Osteocyte (in vitro differentiated cells): ENCODE measurements at regions not wholly inside any gene's neighbourhood (a gene's known extent, or its start where the extent isn't known, plus 50 kb on each side); places are given as distances from the start of the nearest gene placed in this dataset.

Source experiments
- DNase-seq: peaks from one replicate; pipeline ENCODE4 v3.0.0; 2021; ENCODE audit warnings: mixed read lengths; ENCODE audit not compliant: unreplicated experiment; ENCODE audit errors: extremely low spot score
- H3K27ac Mint-ChIP-seq: one replicate; pipeline ENCODE4 v1.8.0; 2021; ENCODE audit warnings: mild to moderate bottlenecking, mixed read lengths; ENCODE audit not compliant: unreplicated experiment
- H3K27me3 Mint-ChIP-seq: one replicate; pipeline ENCODE4 v1.8.0; 2021; ENCODE audit warnings: mixed read lengths; ENCODE audit not compliant: unreplicated experiment
- H3K36me3 Mint-ChIP-seq: one replicate; pipeline ENCODE4 v1.8.0; 2021; ENCODE audit warnings: mixed read lengths; ENCODE audit not compliant: unreplicated experiment
- H3K4me1 Mint-ChIP-seq: one replicate; pipeline ENCODE4 v1.8.0; 2021; ENCODE audit warnings: mixed read lengths; ENCODE audit not compliant: unreplicated experiment
- H3K4me3 Mint-ChIP-seq: one replicate; pipeline ENCODE4 v1.8.0; 2021; ENCODE audit warnings: mild to moderate bottlenecking, moderate library complexity, mixed read lengths; ENCODE audit not compliant: unreplicated experiment
- H3K9me3 Mint-ChIP-seq: one replicate; pipeline ENCODE4 v1.8.0; 2021; ENCODE audit warnings: mixed read lengths; ENCODE audit not compliant: unreplicated experiment
- CTCF ChIP-seq: fragments of 200-600 bp; sonication (generic); IDR thresholded peaks from 2 replicates; pipeline ENCODE4 v1.5.0; 2021; ENCODE audit warnings: antibody characterized with exemption, mild to moderate bottlenecking, moderate library complexity

DNA sequence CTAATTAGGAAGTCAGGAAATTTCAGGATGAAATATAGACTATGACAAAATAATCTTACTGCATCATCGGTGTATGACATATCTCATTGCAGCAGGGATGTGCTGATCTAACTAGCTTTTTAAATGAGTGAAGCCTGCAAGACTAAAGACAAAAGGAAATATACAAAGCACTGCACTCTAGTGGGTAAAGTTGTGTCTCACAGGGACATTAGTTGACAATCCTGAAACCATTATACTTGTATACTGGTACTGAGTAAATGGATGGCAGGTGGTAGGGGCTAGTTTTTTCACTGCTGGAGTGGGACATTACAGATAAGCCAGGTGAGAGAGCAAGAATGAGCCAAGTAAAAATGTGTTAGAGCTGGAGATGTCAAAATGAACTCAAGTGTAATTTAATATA lies 317.5 kb upstream of the RAB6C start:
- peaks cover 16% of the 10 kb centered on the region for H3K9me3 Mint-ChIP-seq

DNA sequence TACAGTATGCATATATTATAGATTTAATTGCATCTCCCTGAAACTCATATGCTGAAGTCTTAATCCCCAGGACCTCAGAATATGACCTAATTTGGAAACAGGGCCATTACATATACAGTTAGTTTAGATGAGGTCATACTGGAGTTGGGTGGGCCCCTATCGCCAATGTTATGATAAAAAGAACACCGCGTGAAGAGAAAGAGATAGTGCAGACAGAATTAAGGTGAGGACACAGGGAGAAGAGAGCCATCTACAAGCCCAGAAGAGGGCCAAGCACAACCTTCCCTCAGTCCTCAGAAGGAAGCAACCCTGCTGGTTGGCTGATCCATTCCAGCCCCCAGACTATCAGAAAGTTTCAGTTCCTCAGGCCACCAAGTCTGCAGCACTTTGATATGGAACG lies 311.9 kb upstream of the RAB6C start:
- Mint-ChIP-seq H3K36me3 (no peaks in the 10 kb centered on the region), H3K4me3 (no peak overlapping the region), H3K4me1 (no peaks in the 10 kb centered on the region), H3K27me3 (no peaks in the 10 kb centered on the region), H3K27ac (no peak overlapping the region), H3K9me3 (peaks cover 24% of the 10 kb centered on the region)
- TF ChIP-seq CTCF: no peak
- DNase-seq: no peak

More for the DNA sequence above, 317.5 kb upstream of the RAB6C start:
- Mint-ChIP-seq H3K36me3 (no peaks in the 10 kb centered on the region), H3K27ac (no peak overlapping the region), H3K4me3 (no peak overlapping the region), H3K4me1 (no peaks in the 10 kb centered on the region), H3K27me3 (no peaks in the 10 kb centered on the region)
- no peak for DNase-seq
- no peak for TF ChIP-seq CTCF

DNA sequence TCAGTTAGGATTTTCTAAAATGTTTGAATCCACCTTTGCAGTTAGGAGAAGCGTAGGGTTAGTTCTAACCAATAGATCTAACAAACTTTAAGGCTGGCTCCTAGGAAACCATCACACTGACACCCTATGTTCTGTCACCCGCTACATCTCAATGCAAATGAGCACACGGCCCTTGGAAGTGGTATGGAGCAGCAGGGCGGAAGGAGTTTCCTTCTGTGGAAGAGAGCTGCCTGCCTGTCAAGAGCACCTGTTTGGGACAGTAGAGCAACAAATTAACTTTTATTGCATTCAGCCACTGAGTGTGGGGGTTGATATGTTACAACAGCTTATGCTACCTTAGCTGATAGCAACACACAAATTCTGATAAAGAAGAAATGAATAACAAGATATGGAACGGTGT lies 306.9 kb upstream of the RAB6C start:
- no peaks in the 10 kb centered on the region for H3K36me3 Mint-ChIP-seq
- no peak for DNase-seq
- no peak overlapping the region for H3K27ac Mint-ChIP-seq
- peaks cover 20% of the 10 kb centered on the region for H3K9me3 Mint-ChIP-seq
- TF ChIP-seq CTCF: no peak
- H3K27me3 Mint-ChIP-seq: no peaks in the 10 kb centered on the region
- H3K4me1 Mint-ChIP-seq: no peaks in the 10 kb centered on the region
- H3K4me3 Mint-ChIP-seq: no peak overlapping the region

DNA sequence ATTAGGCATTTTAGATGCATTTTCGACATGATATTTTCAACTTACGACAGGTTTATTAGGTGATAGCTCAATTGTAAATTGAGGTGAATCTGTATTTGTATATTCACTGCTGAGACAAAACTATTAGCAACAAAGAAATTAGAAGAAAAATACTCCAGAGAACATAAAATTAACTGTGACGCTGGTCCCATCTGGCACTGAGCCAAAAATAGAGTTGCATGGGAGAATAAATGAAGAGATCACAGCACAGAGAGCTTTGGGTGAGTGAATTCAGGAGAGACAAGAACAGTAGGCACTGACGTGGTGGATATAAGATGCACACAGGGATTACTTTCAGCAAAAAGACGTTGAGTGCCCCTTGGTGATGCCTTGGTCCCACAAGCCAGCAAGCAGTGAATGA lies 306.2 kb upstream of the RAB6C start:
- H3K9me3 Mint-ChIP-seq: peaks cover 17% of the 10 kb centered on the region
- H3K27me3 Mint-ChIP-seq: no peaks in the 10 kb centered on the region
- H3K27ac Mint-ChIP-seq: no peak overlapping the region
- DNase-seq: no peak
- no peaks in the 10 kb centered on the region for H3K4me1 Mint-ChIP-seq
- no peaks in the 10 kb centered on the region for H3K36me3 Mint-ChIP-seq
- no peak for TF ChIP-seq CTCF
- no peak overlapping the region for H3K4me3 Mint-ChIP-seq

DNA sequence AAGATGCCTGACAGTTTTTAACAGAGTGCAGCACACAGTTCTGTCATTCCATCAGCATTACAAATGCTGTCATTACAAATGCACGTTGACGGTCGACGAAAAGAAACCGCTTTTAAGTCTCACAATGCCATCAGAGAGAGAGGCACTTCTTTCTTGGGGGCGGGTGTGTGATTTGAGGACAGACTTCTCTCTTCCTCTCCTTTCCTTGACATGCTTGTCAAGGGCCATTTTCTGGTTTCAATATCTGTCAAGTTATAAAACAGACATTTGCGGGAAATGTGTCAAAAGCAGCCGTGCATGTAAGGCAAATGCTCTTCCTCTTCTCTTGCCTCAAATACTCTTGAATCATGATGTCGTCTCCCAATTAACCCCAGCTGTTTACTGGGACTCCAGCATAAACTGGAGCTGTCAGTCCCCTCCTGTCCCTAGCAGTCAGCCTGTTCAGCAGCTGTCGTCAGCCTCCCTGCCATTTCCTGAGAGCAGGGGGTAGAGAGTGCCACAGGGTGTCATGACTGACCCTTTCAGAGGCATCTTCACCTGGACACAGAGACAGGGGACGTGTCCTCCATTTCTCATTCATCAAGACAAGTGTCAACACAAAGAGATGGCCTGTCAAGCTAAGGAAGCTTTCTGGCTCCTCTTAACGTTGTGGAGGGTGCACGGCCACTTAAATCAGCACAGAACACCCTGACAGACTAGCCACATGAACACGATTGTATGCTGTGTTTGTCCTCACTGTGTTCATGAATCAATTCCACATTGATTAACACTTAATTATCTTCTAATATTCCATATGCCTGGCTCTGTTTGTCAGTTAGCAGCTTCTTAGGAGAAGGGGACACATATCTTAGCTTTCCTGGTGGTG lies 305.4 kb upstream of the RAB6C start:
- no peaks in the 10 kb centered on the region for H3K4me1 Mint-ChIP-seq
- DNase-seq: no peak
- H3K27ac Mint-ChIP-seq: no peak overlapping the region
- H3K4me3 Mint-ChIP-seq: no peak overlapping the region
- no peaks in the 10 kb centered on the region for H3K36me3 Mint-ChIP-seq
- peaks cover 17% of the 10 kb centered on the region for H3K9me3 Mint-ChIP-seq
- H3K27me3 Mint-ChIP-seq: no peaks in the 10 kb centered on the region
- no peak for TF ChIP-seq CTCF
